ENCODE measurements at regions not wholly inside any gene's neighbourhood (a gene's known extent, or its start where the extent isn't known, plus 50 kb on each side); places are given as distances from the start of the nearest gene placed in this dataset.

GRCh38 chr11:45541693-45542434 lies 123.6 kb downstream of the CHST1 start:
- TF ChIP-seq CTCF (conservative IDR thresholded peaks at IDR 0.05; ENCODE audit: low read depth in 2 of 2) (no peak), EZH2 (IDR thresholded peaks at IDR 0.05; ENCODE audit: low read depth, unreplicated experiment) (no peak), POLR2AphosphoS5 (IDR thresholded peaks at IDR 0.05; ENCODE audit: low read depth) (no peak), JUNB (IDR thresholded peaks at IDR 0.05; ENCODE audit: unreplicated experiment) (no peak), EZH2phosphoT487 (IDR thresholded peaks at IDR 0.05; ENCODE audit: unreplicated experiment) (no peak), CREB1 (CRISPR knock-in tag; IDR thresholded peaks at IDR 0.05; ENCODE audit: low read depth) (no peak), REST (IDR thresholded peaks at IDR 0.05; ENCODE audit: unreplicated experiment) (no peak), ZNF331 (CRISPR knock-in tag; IDR thresholded peaks at IDR 0.05; ENCODE audit: low read depth) (no peak), ETS1 (IDR thresholded peaks at IDR 0.05) (no peak), NANOG (IDR thresholded peaks at IDR 0.05; ENCODE audit: borderline replicate concordance) (no peak), STAT1 (IDR thresholded peaks at IDR 0.05; ENCODE audit: unreplicated experiment) (no peak)

Measured in GM23338 (cell line).